ENCODE measurements at regions not wholly inside any gene's neighbourhood (a gene's known extent, or its start where the extent isn't known, plus 50 kb on each side); places are given as distances from the start of the nearest gene placed in this dataset.

- no peak overlapping the region for H2BK20ac ChIP-seq (ENCODE audit: low read depth, low read length, poor library complexity, severe bottlenecking)
- H4K20me1 ChIP-seq (ENCODE audit: control insufficient read depth, insufficient read depth, insufficient read length) = no peaks in the 10 kb centered on the region
- H3K79me1 ChIP-seq (ENCODE audit: insufficient read depth, low read depth, low read length, poor library complexity, severe bottlenecking) = no peaks in the 10 kb centered on the region
- no peak overlapping the region for H2BK12ac ChIP-seq (ENCODE audit: insufficient read length, low read depth, low read length)
- TF ChIP-seq CTCF (conservative IDR thresholded peaks at IDR 0.05) = no peak
- no peak overlapping the region for H3K23ac ChIP-seq (ENCODE audit: insufficient read length, low read depth, low read length)
- Mint-ChIP-seq H3K4me1 (peaks cover 30 to 49% of the 10 kb centered on the region in 2 experiments), H3K4me3 (no peak overlapping the region), H3K27me3 (ENCODE audit: low read depth) (peaks cover 21% of the 10 kb centered on the region), H3K27ac (no peak overlapping the region), H3K36me3 (ENCODE audit: insufficient read depth in 1 of 3, low read depth in 3 of 3) (no peaks in the 10 kb centered on the region), H3K9me3 (no peaks in the 10 kb centered on the region)
- no peak overlapping the region for H3K4ac ChIP-seq (ENCODE audit: low read depth, low read length)
- H3K18ac ChIP-seq (ENCODE audit: insufficient read length, low read depth, low read length) = no peak overlapping the region
- no peaks in the 10 kb centered on the region for H3K79me2 ChIP-seq (ENCODE audit: insufficient read depth, low read length)
- H3K4me2 ChIP-seq (ENCODE audit: insufficient read depth, insufficient read length, low read length) = no peak overlapping the region
- no peak overlapping the region for H4K8ac ChIP-seq (replicated peaks; ENCODE audit: insufficient read length, low read depth, low read length)
- no peak overlapping the region for H2BK5ac ChIP-seq (ENCODE audit: insufficient read length, low read length)
- H3T11ph ChIP-seq (ENCODE audit: low read length) = no peak overlapping the region
- H3K27me3 ChIP-seq (ENCODE audit: insufficient read depth, low read length) = no peaks in the 10 kb centered on the region; the same call in 1 of the 2 replicates
- no peak overlapping the region for H4K91ac ChIP-seq (ENCODE audit: insufficient read length, low read depth, low read length)
- no peak overlapping the region for H3K9ac ChIP-seq (ENCODE audit: extremely low read depth, insufficient read length, low read length)
- no peak overlapping the region for H3K56ac ChIP-seq (ENCODE audit: insufficient read length, low read depth, low read length)
- DNase-seq = no peak
- H3K9me3 ChIP-seq (ENCODE audit: control insufficient read depth, low read depth, low read length) = no peaks in the 10 kb centered on the region
- no peak overlapping the region for H2AK5ac ChIP-seq (ENCODE audit: insufficient read length, low read length)
- no CpG with 5 or more reads among the region's 22 CpGs for WGBS (ENCODE audit: extremely low coverage, insufficient read length, low lambda C conversion rate)
- no peak overlapping the region for H2AFZ ChIP-seq (ENCODE audit: low read length)
- no peaks in the 10 kb centered on the region for H3K4me1 ChIP-seq (ENCODE audit: insufficient read depth, low read length)
- no peak overlapping the region for H3K14ac ChIP-seq (ENCODE audit: insufficient read depth, low read length)
- H3K27ac ChIP-seq (ENCODE audit: insufficient read length, low read depth, low read length) = no peak overlapping the region
- no peak overlapping the region for H2BK120ac ChIP-seq (ENCODE audit: low read depth, low read length, poor library complexity, severe bottlenecking)
- no peaks in the 10 kb centered on the region for H3K23me2 ChIP-seq (ENCODE audit: insufficient read length, low read depth, low read length, poor library complexity, severe bottlenecking)
- H2BK15ac ChIP-seq (ENCODE audit: low read depth, low read length) = no peak overlapping the region
- no peak overlapping the region for H4K5ac ChIP-seq (ENCODE audit: insufficient read length, low read depth, low read length)
These were observed 87.7 kb upstream of the POU3F1 start for GRCh38 chr1:38134294-38134755.

Data from H9 (cell line).